Left cardiac atrium (tissue), 4 donors: ENCODE measurements at regions not wholly inside any gene's neighbourhood (a gene's known extent, or its start where the extent isn't known, plus 50 kb on each side); places are given as distances from the start of the nearest gene placed in this dataset.

ENCODE experiments used
- ATAC-seq, 2 donors: fragments of 200-7000 bp; cut with Tn5 transposase; one replicate each; pipeline ENCODE4 v1.9.1; 2020; ENCODE audit warnings: mild to moderate bottlenecking in 2 of 2, moderate library complexity in 2 of 2
- DNase-seq: peaks from one replicate; pipeline ENCODE4 v3.0.0-alpha.2; 2020
- intact Hi-C, 2 donors: fragments of 100-400 bp; cut with DNase I; formaldehyde crosslinking; loops; one replicate each; pipeline versions ENCODE4 v1.14.1 to v1.15.1; 2022 to 2023
- donor health status: DM: no; HTN: yes; CAD: no.
- donor health status: DM: no; HTN: yes; CAD: no; lungs with severe emphysema.
- donor health status: DM: yes; HTN: yes; CAD: no.
- donor health status: Dilated cardiomyopathy.

DNA sequence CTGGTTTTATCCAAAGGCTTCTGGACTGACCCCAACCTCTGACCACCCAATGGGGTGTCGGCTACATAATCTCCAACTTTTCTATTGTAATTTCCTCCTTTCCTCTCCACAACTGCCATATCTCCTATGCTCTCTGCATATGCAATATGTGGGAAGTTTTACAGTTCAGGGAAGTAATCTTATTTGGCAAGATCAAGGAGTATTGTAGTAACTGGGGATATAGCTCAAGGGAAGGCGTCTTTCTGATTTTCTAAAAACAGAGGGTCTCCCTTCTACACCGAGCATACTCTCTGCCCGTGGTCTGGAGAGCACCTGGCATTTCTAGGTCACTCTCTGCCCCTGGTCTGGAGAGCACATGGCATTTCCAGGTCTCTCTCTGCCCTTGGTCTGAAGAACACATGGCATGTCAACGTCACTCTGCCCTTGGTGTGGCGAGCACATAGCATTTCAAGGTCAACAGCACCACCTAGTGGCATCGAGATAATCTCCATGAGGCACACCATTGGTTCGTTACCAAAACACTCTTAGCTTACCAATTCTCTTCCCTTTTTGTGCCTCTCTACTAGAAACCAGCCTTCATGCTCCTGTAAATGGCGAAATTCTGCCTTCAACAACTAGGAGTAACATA is 616.4 kb upstream of the NUDT12 start:
- ATAC-seq, result peak; percentile 50 to 53
- peak; percentile 29 for DNase-seq
- intact Hi-C loops, result loop anchor here in 1 of 2 donors (5.0 kb wide), 1 partner anchor 592 kb away; no protein-coding TSS in a partner anchor

DNA sequence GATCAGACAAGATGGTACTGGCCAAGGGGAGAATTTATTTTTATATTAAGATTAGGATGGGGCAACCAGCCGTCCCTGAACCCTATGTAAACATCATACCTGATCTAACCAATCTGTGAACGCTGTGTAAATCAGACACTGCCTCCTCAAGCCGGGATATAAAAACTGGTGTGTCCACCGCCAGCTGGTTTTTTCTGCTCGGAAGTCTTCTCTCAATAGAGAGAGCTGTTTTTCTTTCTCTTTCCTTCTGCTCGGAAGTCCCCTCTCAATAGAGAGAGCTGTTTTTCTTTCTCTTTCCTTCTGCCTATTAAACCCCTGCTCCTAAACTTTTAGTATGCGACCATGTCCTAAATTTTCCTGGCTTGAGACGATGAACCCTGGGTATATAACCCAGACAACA is 615.5 kb upstream of the NUDT12 start:
- intact Hi-C loops, result loop anchor here in 1 of 2 donors (5.0 kb wide), 1 partner anchor 591 kb away; no protein-coding TSS in a partner anchor
- DNase-seq (no peak), ATAC-seq (no peak)

DNA sequence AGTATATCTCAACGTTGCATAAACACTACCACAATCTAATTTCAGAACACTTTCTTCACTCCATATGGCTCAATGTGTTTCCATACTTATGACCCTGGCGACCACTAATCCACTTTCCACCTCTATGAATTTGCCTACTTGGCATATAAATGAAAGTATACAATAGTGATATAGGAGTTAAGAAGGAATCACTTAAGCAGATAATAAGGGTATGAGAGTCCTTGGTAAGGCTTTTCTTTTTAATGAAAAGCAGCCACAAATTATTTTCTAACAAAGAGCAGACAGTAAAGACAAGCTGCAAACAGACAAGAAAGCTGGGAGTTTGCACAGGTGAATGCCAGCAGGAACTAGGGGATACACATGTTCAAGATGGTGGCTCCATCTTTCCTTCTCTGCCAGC is 615.1 kb upstream of the NUDT12 start:
- DNase-seq, result no peak
- intact Hi-C loops, result loop anchor here in 1 of 2 donors (5.0 kb wide), 1 partner anchor 590 kb away; no protein-coding TSS in a partner anchor
- no peak for ATAC-seq

DNA sequence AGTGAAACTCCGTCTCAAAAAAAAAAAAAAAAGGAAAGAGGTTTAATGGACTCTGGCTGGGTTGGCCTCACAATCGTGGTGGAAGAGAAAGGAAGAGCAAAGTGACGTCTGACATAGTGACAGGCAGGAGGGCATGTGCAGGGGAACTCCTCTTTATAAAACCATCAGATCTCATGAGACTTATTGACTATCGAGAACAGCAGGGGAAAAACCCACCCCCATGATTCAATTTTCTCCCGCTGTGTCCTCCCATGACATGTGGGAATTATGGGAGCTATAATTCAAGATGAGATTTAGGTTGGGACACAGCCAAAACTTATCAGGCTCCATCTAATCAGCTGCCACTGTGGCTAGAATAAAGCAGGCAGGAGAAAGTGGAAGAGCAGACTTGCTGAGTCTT is 610.4 kb upstream of the NUDT12 start:
- intact Hi-C loops, result no loop called here
- no peak for ATAC-seq
- no peak for DNase-seq

DNA sequence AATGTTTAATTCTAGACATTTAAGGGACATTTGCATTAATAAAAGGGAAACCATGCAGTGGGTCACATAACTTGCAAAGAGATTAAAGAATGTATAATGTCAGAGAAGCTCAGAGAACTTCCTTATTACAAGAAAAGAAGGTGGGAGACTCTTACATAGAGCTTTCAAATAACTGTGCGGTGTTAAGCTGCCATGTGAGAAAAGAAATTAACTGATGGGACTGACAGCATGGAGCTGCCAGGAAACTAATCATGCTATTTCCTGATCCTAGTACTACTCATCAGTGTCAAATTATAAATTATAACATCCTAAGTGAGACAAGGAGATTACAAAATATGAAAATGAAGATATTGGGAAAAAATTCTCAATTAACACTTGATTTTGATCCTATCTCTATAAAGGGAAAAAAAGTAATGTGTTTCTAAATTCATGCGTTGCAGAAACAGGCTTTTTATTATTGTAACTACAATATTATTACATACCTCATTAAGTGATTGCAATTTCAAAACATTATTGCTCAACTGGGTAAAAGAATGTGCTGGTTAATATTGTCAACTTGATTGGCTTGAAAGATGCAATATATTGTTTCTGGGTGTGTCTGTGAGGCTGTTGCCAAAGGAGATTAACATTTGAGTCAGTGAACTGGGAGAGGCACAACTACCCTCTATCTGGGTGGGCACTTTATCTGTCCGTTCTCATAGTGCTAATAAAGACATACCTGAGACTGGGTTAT is 609.5 kb upstream of the NUDT12 start:
- intact Hi-C loops, result no loop called here
- DNase-seq, result no peak
- ATAC-seq, result no peak

DNA sequence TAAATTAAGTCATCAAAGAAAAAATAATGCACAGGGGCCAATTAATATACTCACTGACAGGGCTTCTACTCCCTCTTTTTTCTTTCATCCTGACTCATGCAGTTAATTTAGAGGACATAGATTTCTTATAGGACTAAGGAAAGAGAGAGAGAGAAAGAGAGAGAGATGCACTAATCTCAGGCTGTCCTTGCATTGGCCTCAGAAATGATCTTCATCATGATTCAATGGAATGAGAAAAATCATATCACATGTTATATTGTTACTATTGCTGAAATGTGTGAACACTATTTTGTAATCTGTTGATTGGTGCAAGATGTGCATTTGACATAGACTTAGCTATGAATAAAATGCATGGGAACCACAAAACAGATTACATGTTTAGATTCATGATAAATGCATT is 608.3 kb upstream of the NUDT12 start:
- intact Hi-C loops, result no loop called here
- no peak for ATAC-seq
- DNase-seq, result no peak

DNA sequence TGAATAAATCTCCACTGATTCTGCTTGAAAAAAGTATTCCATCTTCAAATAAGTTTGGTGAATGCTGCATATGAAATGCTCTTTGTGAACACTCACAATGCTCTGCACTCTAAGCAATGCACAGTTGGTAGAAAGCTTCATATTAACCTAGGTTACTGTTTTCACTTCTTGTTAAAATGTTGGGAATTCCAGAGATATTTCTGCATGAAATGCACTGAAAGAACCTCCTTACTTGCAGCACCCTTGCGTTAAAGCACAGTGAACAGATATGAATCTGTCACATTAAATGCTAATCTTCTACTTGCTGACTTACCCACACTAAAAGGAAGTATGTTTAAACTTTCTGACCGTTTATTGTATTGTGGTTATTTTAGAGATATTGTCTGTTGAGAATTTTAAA is 584.1 kb upstream of the NUDT12 start:
- ATAC-seq (no peak), DNase-seq (no peak)
- intact Hi-C loops, result no loop called here

DNA sequence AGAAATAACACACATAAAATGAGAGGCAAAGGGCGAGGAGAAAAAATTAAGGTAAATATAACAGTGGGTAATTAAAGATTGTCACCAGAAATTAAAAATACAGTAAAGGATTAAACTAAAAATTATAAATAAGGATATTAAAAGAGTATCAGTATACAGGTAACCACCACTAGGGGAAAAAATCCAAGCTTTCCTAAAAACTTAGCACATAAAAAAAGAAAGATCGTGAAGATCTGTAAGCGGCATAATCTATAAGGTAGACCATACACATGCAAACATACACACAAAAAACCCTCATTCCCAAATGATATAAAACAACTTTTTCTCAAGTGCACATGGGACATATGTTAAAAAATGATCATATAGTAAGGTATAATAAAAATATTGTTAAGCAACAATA is 577.3 kb upstream of the NUDT12 start:
- ATAC-seq (no peak), DNase-seq (no peak)
- intact Hi-C loops, result no loop called here

DNA sequence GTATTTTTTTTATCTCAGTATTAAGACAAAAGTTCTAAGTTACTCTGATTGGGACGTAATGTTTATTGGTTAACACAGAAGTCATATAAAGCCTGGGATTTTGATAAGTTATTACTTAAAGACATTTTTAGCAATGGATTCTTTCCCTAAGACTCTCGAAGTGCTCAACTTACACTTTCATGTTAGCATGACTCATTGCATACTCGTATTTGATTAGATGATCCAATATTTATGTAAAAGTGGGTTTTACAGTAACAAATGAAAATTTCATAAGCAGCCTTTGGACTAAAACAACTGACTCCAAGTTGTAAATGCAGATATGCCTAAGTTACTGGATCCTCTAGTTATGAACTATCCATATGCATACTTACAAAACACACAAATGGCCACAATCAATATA is 567.7 kb upstream of the NUDT12 start:
- DNase-seq, result no peak
- no peak for ATAC-seq
- intact Hi-C loops, result no loop called here

DNA sequence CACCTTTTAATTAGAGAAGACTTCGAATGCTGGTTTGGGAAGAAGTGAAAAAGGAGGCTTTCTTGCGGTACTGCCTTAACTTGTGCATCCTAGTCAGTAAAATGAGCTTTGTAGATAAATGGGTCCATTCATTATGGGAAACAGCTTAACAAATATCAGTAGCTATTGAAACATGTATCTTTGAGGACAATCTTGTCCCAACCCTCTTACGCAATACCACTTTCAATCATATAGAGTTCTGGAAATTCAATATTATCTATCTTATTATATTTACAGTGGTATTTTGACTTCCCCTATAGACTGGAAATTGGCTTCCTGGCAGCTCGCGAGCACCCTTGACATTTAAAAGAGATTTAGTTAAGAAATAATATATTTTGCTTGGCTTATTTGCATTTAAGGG is 565.8 kb upstream of the NUDT12 start:
- intact Hi-C loops, result no loop called here
- no peak for ATAC-seq

DNA sequence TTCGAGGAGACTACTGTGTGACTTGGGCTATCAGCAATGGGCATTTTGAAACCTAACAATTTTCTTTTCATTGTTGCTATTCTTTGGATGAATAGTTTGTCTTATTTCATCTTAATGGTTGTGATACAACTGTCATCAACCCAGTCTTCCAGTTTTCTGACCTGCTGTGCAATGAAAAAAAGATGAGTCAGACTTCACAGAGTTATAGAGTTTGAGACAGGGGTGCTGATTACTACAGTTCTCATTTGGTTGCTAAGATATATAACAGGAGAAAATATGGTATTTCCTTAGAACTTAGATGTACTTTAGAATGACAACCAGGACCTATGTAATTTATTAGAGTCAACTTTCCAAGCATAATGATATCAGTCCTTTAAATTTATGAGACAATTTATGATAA is 564.4 kb upstream of the NUDT12 start:
- intact Hi-C loops, result no loop called here
- DNase-seq (no peak), ATAC-seq (peak in 1 of 2 donors; percentile 63)

More for the DNA sequence above, 565.8 kb upstream of the NUDT12 start:
- DNase-seq, result no peak

DNA sequence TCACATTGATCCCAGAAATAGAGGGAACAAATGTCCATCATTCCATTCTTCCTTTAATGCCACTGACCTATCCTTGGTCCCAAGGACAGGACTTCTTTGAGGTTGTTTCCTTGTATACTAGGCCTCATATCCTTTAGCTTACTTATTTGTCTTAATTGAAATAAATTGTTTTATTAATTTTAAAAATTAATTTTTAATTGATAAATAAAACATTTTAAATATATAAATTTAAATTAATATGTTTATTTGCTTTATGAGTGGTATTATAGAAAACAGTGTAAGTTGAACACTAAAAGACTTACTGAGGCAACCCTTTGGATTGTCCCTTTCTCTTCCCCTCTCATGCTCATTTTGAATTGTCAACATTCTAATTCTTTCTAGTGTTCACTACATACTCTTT is 556.9 kb upstream of the NUDT12 start:
- no peak for ATAC-seq
- no peak for DNase-seq
- intact Hi-C loops, result no loop called here

DNA sequence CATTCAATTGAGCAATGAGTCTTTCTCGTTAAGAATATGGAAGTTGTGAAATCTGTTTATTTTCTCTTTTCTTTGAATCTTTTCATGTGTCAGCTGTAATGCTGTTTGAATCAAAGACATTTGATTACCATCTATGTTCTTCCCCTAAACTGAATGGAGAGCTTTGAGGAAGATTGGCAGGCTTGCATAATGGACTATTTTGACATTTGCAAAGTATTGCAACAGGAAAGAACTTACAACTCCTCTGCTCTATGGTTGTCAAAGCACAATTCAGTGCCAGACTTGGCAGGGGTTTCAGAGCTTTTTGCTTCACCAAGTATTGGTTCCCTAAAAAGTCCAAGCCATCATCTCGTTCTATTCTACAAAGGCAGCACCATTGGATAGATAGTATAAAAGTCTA is 549.0 kb upstream of the NUDT12 start:
- ATAC-seq, result peak in 1 of 2 donors; percentile 34
- intact Hi-C loops, result no loop called here
- DNase-seq, result no peak

DNA sequence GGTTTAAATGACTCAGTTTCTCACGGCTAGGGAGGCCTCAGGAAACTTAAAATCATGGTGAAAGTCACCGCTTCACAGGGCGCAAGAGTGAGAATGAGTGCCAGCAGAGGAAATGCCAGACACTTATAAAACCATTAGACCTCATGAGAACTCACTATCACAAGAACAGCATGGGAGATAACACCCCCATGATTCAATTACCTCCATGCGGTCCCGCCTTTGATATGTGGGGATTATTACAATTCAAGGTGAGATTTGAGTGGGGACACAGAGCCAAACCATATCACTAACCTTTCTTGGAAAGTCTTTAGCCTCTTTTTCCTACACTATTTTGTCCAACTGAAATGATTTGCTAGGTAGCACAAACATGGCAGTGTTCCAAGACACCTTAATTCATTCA is 533.9 kb upstream of the NUDT12 start:
- no peak for DNase-seq
- no peak for ATAC-seq
- intact Hi-C loops, result no loop called here

DNA sequence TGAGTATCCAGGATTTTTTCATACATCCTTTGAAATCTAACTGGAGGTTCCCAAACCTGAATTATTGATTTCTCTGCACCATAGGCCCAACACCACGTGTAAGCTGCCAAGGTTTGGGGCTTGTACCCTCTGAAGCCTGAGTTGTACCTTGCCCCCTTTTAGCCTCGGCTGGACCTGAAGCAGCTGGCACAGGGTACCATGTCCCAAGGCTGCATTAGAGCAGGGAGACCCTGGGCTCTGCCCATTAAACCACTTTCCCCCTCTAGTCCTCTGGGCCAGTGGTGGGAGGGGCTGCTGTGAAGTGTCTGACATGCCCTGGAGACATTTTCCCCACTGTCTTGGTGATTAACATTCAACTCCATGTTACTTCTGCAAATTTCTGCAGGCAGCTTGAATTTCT is 532.9 kb upstream of the NUDT12 start:
- intact Hi-C loops, result loop anchor here in 1 of 2 donors (2.0 kb wide), 1 partner anchor 41 kb away; no protein-coding TSS in a partner anchor
- ATAC-seq (no peak), DNase-seq (no peak)

DNA sequence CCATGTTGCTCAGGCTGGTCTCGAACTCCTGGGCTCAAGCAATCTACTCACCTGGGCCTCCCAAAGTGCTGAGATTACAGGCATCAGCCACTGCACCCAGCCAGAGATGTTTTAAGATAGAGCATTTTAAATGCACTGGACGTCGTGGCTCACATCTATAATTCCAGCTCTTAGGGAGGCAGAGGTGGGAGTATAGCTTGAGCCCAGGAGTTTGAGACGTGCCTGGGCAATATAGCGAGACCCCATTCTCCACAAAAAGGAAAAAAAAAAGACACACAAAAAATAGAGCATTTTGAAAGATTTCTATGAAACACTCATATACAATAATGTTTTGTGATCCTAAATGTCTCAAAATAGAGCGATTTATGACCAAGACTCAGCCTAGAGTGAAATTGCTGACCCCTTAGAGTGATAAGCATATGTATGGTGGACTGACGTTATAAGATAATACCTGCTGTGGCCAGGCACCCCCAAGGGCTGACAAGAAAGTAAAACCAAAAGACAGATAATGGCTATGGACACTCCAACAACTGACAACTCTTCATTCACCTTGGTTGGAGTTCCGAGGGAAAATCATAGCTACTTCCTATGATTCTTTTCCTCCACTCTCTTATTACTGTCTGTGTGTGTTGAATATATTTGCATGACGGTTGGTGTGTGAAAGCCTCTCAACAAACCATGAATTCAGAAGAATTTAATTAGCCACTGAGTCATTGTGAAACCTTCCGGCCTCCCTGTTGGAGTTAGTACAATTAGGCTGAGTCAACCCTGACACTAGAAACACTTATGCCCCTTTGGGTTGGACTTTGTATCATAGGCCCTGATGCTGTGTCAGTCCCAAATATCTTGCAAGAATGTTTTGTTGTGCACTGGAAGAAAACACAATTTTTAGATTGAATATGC is 526.5 kb upstream of the NUDT12 start:
- ATAC-seq, result no peak
- no peak for DNase-seq
- intact Hi-C loops, result no loop called here

DNA sequence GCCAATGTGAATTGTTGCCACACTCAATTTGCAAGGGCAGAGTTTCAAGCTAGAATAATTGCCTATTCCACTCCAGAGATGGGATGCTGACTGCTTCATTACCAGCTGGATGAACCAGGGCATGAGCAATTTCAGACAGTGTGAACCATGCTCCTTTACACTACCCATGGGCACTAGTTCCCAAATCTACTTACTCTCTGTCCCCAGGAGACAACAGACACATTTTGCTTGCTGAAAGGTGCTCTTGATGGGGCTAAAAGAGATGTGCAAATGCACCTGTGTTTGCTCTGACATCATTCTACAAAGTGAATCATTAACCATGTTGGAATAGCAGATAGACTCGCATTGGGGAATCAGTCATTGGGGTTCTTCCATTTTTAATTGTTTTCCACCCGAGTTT is 522.3 kb upstream of the NUDT12 start:
- ATAC-seq (no peak), DNase-seq (no peak)
- intact Hi-C loops, result no loop called here

DNA sequence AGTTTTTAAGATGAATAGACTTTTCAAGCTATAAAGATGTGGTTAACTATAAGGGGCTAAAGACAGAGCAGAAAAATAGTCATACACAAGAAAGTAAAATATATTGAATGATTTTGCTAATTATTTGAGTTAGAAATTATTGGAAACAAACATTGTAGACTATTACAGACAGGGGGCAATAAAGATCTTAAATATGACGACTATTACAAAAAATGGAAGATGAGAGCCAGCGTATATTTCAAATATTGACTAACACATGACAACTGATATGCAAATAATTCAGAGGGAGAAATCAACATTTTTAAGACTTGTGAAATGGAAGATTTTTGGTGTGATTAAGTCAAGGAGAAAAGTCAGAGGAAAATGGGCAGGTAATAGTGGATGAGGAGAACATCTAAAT is 520.2 kb upstream of the NUDT12 start:
- no peak for DNase-seq
- intact Hi-C loops, result no loop called here
- no peak for ATAC-seq

DNA sequence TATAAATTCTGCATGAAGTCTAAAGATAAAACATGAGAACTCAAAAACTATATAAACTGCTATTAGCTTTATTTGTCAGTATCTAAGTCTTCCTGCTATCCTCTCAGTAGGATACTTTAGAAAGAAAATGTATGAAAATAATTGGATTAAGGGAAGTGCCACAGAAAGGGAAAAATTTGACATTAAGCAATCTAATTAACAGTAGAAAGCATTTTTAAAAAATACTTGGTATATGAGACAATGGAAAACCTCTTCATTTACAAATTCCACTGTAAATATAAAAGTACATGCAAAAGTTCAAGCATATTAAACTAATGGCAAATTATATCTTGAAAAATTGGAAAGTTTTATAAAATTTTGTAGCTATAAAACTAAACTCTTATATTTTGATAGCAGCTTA is 518.6 kb upstream of the NUDT12 start:
- no peak for ATAC-seq
- no peak for DNase-seq
- intact Hi-C loops, result no loop called here

DNA sequence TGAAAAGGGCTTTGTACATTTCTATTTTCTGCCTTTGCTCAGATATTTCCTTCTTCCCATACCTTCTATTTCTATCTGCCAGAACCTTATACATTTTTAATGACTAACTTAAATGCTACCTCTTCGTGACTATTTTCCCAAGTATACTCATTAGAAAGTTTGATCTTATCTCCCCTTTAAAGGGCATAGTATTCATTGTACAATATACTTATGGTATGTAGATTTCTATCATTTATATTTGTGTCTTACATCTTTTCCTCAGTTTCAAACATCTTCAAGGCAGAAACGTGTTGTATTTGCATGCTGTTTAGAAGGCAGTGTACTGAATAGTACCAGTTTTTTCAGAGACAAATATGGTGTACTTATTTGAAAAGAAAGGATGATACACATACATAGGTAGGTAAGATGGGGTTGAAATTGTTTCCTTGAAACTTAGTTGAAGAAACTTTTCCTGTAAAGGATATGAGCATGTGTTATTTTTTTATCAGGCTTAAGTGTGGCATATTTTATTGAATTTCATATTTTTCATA is 518.1 kb upstream of the NUDT12 start:
- no peak for ATAC-seq
- no peak for DNase-seq
- intact Hi-C loops, result no loop called here
